H9 (cell line): ENCODE measurements at regions not wholly inside any gene's neighbourhood (a gene's known extent, or its start where the extent isn't known, plus 50 kb on each side); places are given as distances from the start of the nearest gene placed in this dataset.

ENCODE experiments used
- DNase-seq: peaks from one replicate; pipeline ENCODE4 v3.0.0-alpha.2; 2017
- H2AFZ ChIP-seq: one replicate; pipeline ENCODE4 v1.6.1; 2013; ENCODE audit warnings: mild to moderate bottlenecking, low read length, control low read depth, moderate library complexity
- H2AK5ac ChIP-seq: 2 replicates; pipeline ENCODE4 v1.6.1; 2013; ENCODE audit warnings: low read length, control low read depth, mixed read lengths; ENCODE audit not compliant: insufficient read length
- H2BK120ac ChIP-seq: one replicate; pipeline ENCODE4 v1.6.1; 2013; ENCODE audit warnings: low read depth, mild to moderate bottlenecking, low read length, control low read depth, inconsistent platforms; ENCODE audit not compliant: poor library complexity, severe bottlenecking
- H2BK12ac ChIP-seq: 2 replicates; pipeline ENCODE4 v1.6.1; 2013; ENCODE audit warnings: low read length, control low read depth, mixed read lengths, low read depth; ENCODE audit not compliant: insufficient read length
- H2BK15ac ChIP-seq: 2 replicates; pipeline ENCODE4 v1.6.1; 2013; ENCODE audit warnings: low read depth, low read length, control low read depth
- H2BK20ac ChIP-seq: one replicate; pipeline ENCODE4 v1.6.1; 2013; ENCODE audit warnings: low read depth, mild to moderate bottlenecking, low read length, control low read depth, inconsistent platforms; ENCODE audit not compliant: poor library complexity, severe bottlenecking
- H2BK5ac ChIP-seq: 2 replicates; pipeline ENCODE4 v1.6.1; 2013; ENCODE audit warnings: low read length, control low read depth, mixed read lengths; ENCODE audit not compliant: insufficient read length
- H3K14ac ChIP-seq: 2 replicates; pipeline ENCODE4 v1.6.1; 2013; ENCODE audit warnings: low read length, control low read depth; ENCODE audit not compliant: insufficient read depth
- H3K18ac ChIP-seq: 2 replicates; pipeline ENCODE4 v1.6.1; 2013; ENCODE audit warnings: low read depth, mild to moderate bottlenecking, mixed read lengths, low read length, control low read depth; ENCODE audit not compliant: insufficient read length
- H3K23ac ChIP-seq: 2 replicates; pipeline ENCODE4 v1.6.1; 2013; ENCODE audit warnings: low read length, control low read depth, mixed read lengths, low read depth; ENCODE audit not compliant: insufficient read length
- H3K23me2 ChIP-seq: 2 replicates; pipeline ENCODE4 v1.6.1; 2013; ENCODE audit warnings: low read depth, mild to moderate bottlenecking, mixed read lengths, low read length, control low read depth; ENCODE audit not compliant: insufficient read length, poor library complexity, severe bottlenecking
- H3K27ac ChIP-seq: 2 replicates; pipeline ENCODE4 v1.5.1; 2013; ENCODE audit warnings: low read length, control low read depth, mixed read lengths, low read depth; ENCODE audit not compliant: insufficient read length
- H3K27me3 ChIP-seq: 2 replicates; pipeline ENCODE4 v1.6.1; 2013; ENCODE audit warnings: low read length, control low read depth, inconsistent platforms; ENCODE audit not compliant: insufficient read depth
- H3K4ac ChIP-seq: 2 replicates; pipeline ENCODE4 v1.6.1; 2013; ENCODE audit warnings: low read depth, mild to moderate bottlenecking, control low read depth, inconsistent platforms, low read length, moderate library complexity
- H3K4me1 ChIP-seq: 2 replicates; pipeline ENCODE4 v1.6.1; 2013; ENCODE audit warnings: low read length, control low read depth, inconsistent platforms; ENCODE audit not compliant: insufficient read depth
- H3K4me2 ChIP-seq: 2 replicates; pipeline ENCODE4 v1.6.1; 2013; ENCODE audit warnings: low read length, control low read depth, mixed read lengths; ENCODE audit not compliant: insufficient read length, insufficient read depth
- H3K56ac ChIP-seq: 2 replicates; pipeline ENCODE4 v1.6.1; 2013; ENCODE audit warnings: low read depth, mild to moderate bottlenecking, mixed read lengths, low read length, control low read depth; ENCODE audit not compliant: insufficient read length
- H3K79me1 ChIP-seq: 2 replicates; pipeline ENCODE4 v1.6.1; 2013; ENCODE audit warnings: low read depth, mild to moderate bottlenecking, moderate library complexity, low read length, control low read depth, inconsistent platforms; ENCODE audit not compliant: insufficient read depth, poor library complexity, severe bottlenecking
- H3K79me2 ChIP-seq: 2 replicates; pipeline ENCODE4 v1.6.1; 2013; ENCODE audit warnings: low read length, control low read depth, inconsistent platforms; ENCODE audit not compliant: insufficient read depth
- H3K9ac ChIP-seq: 2 replicates; pipeline ENCODE4 v1.6.1; 2013; ENCODE audit warnings: low read length, control low read depth, mixed read lengths; ENCODE audit not compliant: insufficient read length; ENCODE audit errors: extremely low read depth
- H3K9me3 ChIP-seq: one replicate; pipeline ENCODE4 v1.6.1; 2013; ENCODE audit warnings: low read depth, low read length, inconsistent platforms; ENCODE audit not compliant: control insufficient read depth
- H3T11ph ChIP-seq: one replicate; pipeline ENCODE4 v1.6.1; 2013; ENCODE audit warnings: mild to moderate bottlenecking, low read length, control low read depth, inconsistent platforms
- H4K20me1 ChIP-seq: one replicate; pipeline ENCODE4 v1.6.1; 2013; ENCODE audit not compliant: control insufficient read depth, insufficient read length, insufficient read depth
- H4K5ac ChIP-seq: 2 replicates; pipeline ENCODE4 v1.6.1; 2013; ENCODE audit warnings: low read depth, mild to moderate bottlenecking, mixed read lengths, low read length, control low read depth; ENCODE audit not compliant: insufficient read length
- H4K8ac ChIP-seq: replicated peaks from 2 replicates; pipeline ENCODE4 v1.6.1; 2013; ENCODE audit warnings: low read length, control low read depth, mixed read lengths, low read depth; ENCODE audit not compliant: insufficient read length
- H4K91ac ChIP-seq: 2 replicates; pipeline ENCODE4 v1.6.1; 2013; ENCODE audit warnings: low read depth, mild to moderate bottlenecking, moderate library complexity, mixed read lengths, low read length, control low read depth; ENCODE audit not compliant: insufficient read length
- H3K27ac Mint-ChIP-seq, 3 experiments: 2 replicates in 2 of 3; 3 replicates in 1 of 3; pipeline ENCODE4 v1.8.0; 2020 to 2021; ENCODE audit warnings: mixed read lengths in 3 of 3, mild to moderate bottlenecking in 1 of 3, moderate library complexity in 1 of 3
- H3K27me3 Mint-ChIP-seq: 2 replicates; pipeline ENCODE4 v1.8.0; 2021; ENCODE audit warnings: low read depth, mild to moderate bottlenecking, moderate library complexity, mixed read lengths
- H3K36me3 Mint-ChIP-seq, 3 experiments: 2 replicates in 2 of 3; 3 replicates in 1 of 3; pipeline ENCODE4 v1.8.0; 2020 to 2021; ENCODE audit warnings: low read depth in 3 of 3, mixed read lengths in 3 of 3; ENCODE audit not compliant: insufficient read depth in 1 of 3
- H3K4me1 Mint-ChIP-seq, 2 experiments: 2 replicates each; pipeline ENCODE4 v1.8.0; 2020; ENCODE audit warnings: mixed read lengths in 2 of 2
- H3K4me3 Mint-ChIP-seq, 2 experiments: 2 replicates in 1 of 2; 3 replicates in 1 of 2; pipeline ENCODE4 v1.8.0; 2020 to 2021; ENCODE audit warnings: mild to moderate bottlenecking in 2 of 2, mixed read lengths in 2 of 2, moderate library complexity in 1 of 2
- H3K9me3 Mint-ChIP-seq, 2 experiments: 2 replicates in 1 of 2; 3 replicates in 1 of 2; pipeline ENCODE4 v1.8.0; 2020; ENCODE audit warnings: mild to moderate bottlenecking in 2 of 2, mixed read lengths in 2 of 2, moderate library complexity in 1 of 2
- CTCF ChIP-seq: fragments of 200-600 bp; sonication (generic); conservative IDR thresholded peaks from 3 replicates; pipeline ENCODE4 v1.8.0; 2021; ENCODE audit warnings: antibody characterized with exemption, mild to moderate bottlenecking

GRCh38 chr3:159169828-159170227, 368.0 kb downstream of the MFSD1 start:
- no peak overlapping the region for H2BK5ac ChIP-seq
- H3K14ac ChIP-seq: no peak overlapping the region
- H4K20me1 ChIP-seq: no peaks in the 10 kb centered on the region
- H3K79me1 ChIP-seq: no peaks in the 10 kb centered on the region
- no peaks in the 10 kb centered on the region for H3K4me1 ChIP-seq
- H3K4me2 ChIP-seq: no peak overlapping the region
- no peaks in the 10 kb centered on the region for H3K36me3 Mint-ChIP-seq
- no peaks in the 10 kb centered on the region for H3K9me3 Mint-ChIP-seq
- no peak overlapping the region for H3K27ac ChIP-seq
- H3K23ac ChIP-seq: no peak overlapping the region
- no peak overlapping the region for H4K5ac ChIP-seq
- no peak overlapping the region for H4K91ac ChIP-seq
- H3K4me1 Mint-ChIP-seq: peaks cover 0 to 4% of the 10 kb centered on the region in 2 experiments; a peak in 1 of 4 replicates
- no peak overlapping the region for H4K8ac ChIP-seq
- H3K27ac Mint-ChIP-seq: no peak overlapping the region; a peak in 1 of 7 replicates
- no peak overlapping the region for H2BK12ac ChIP-seq
- no peak for DNase-seq
- no peak overlapping the region for H3K4ac ChIP-seq
- H2AK5ac ChIP-seq: no peak overlapping the region
- H3K27me3 Mint-ChIP-seq: no peaks in the 10 kb centered on the region
- no peak overlapping the region for H3K9ac ChIP-seq
- no peak overlapping the region for H2AFZ ChIP-seq
- no peak overlapping the region for H3K18ac ChIP-seq
- H3T11ph ChIP-seq: no peak overlapping the region
- no peaks in the 10 kb centered on the region for H3K27me3 ChIP-seq
- no peak for TF ChIP-seq CTCF
- H2BK120ac ChIP-seq: no peak overlapping the region
- H3K79me2 ChIP-seq: no peaks in the 10 kb centered on the region
- no peak overlapping the region for H3K56ac ChIP-seq
- H2BK20ac ChIP-seq: no peak overlapping the region
- no peak overlapping the region for H3K4me3 Mint-ChIP-seq
- no peaks in the 10 kb centered on the region for H3K23me2 ChIP-seq
- H3K9me3 ChIP-seq: no peaks in the 10 kb centered on the region
- H2BK15ac ChIP-seq: no peak overlapping the region
